Upper lobe of left lung (tissue), 6 donors: ENCODE measurements at regions not wholly inside any gene's neighbourhood (a gene's known extent, or its start where the extent isn't known, plus 50 kb on each side); places are given as distances from the start of the nearest gene placed in this dataset.

ENCODE experiments used
- ATAC-seq, 2 donors: fragments of 200-7000 bp; cut with Tn5 transposase; one replicate each; pipeline ENCODE4 v1.9.1; 2022; ENCODE audit warnings: mild to moderate bottlenecking in 2 of 2, moderate library complexity in 2 of 2; ENCODE audit not compliant: low FRiP score in 2 of 2
- DNase-seq, 2 donors: peaks; one replicate each; pipeline ENCODE4 v3.0.0-alpha.2; 2019 to 2020
- H3K27ac ChIP-seq, 4 donors: fragments of 200-600 bp; sonication (generic); one replicate each; pipeline ENCODE4 v1.5.1; 2016 to 2019
- H3K27me3 ChIP-seq, 4 donors: fragments of 200-600 bp; sonication (generic); one replicate each; pipeline ENCODE4 v1.5.1; 2017 to 2019
- H3K36me3 ChIP-seq, 4 donors: fragments of 200-600 bp; sonication (generic); one replicate each; pipeline ENCODE4 v1.5.1; 2016 to 2019
- H3K4me1 ChIP-seq, 4 donors: fragments of 200-600 bp; sonication (generic); one replicate each; pipeline ENCODE4 v1.5.1; 2018 to 2019
- H3K4me3 ChIP-seq, 4 donors: fragments of 200-600 bp; sonication (generic); one replicate each; pipeline ENCODE4 v1.5.1; 2017 to 2019; ENCODE audit warnings: mild to moderate bottlenecking in 2 of 4, moderate library complexity in 1 of 4
- H3K9me3 ChIP-seq, 4 donors: fragments of 200-600 bp; sonication (generic); one replicate each; pipeline ENCODE4 v1.5.1; 2018 to 2019
- CTCF ChIP-seq, 6 experiments: fragments of 450-650 bp in 4 of 6; fragments of 200-600 bp in 2 of 6; sonication (generic) in 2 of 6; IDR thresholded peaks; one replicate each; pipeline ENCODE4 v1.5.1; 2016 to 2019; ENCODE audit warnings: antibody characterized with exemption in 6 of 6
- EP300 ChIP-seq, 4 donors: sonication (generic); formaldehyde crosslinking; IDR thresholded peaks; one replicate each; pipeline ENCODE4 v1.5.1; 2017; ENCODE audit warnings: antibody characterized with exemption in 4 of 4, control low read depth in 2 of 4
- POLR2A ChIP-seq, 4 donors: fragments of 450-650 bp; IDR thresholded peaks; one replicate each; pipeline ENCODE4 v1.5.1; 2016 to 2017; ENCODE audit warnings: antibody characterized with exemption in 4 of 4, mild to moderate bottlenecking in 2 of 4
- POLR2AphosphoS5 ChIP-seq, 2 donors: sonication (generic); formaldehyde crosslinking; IDR thresholded peaks; one replicate each; pipeline ENCODE4 v1.5.1; 2017; ENCODE audit warnings: antibody characterized with exemption in 2 of 2
- WGBS, 2 donors: methylation state at CpG; one replicate each; pipeline ENCODE4 v1.1.5; 2017 to 2018; 5-methylcytosine and 5-hydroxymethylcytosine counted together
- donor health status: DM: no; HTN: no; CAD: no; lungs with moderate emphysema.
- donor health status: DM: no; HTN: yes; CAD: no; lungs with severe emphysema.

- H3K4me1 ChIP-seq: peaks cover 0 to 10% (median 0%) of the 10 kb centered on the region in 4 donors
- DNase-seq (no peak), ATAC-seq (no peak)
- 71 to 83% methylated on average over 1 of the region's 1 CpG for WGBS, 2 donors
- no peak overlapping the region for H3K27ac ChIP-seq
- H3K27me3 ChIP-seq: no peaks in the 10 kb centered on the region
- no peak for TF ChIP-seq CTCF (IDR thresholded peaks at IDR 0.05)
- no peak for TF ChIP-seq POLR2AphosphoS5 (IDR thresholded peaks at IDR 0.05)
- TF ChIP-seq POLR2A (IDR thresholded peaks at IDR 0.05): no peak
- no peak for TF ChIP-seq EP300 (IDR thresholded peaks at IDR 0.05)
- no peaks in the 10 kb centered on the region for H3K9me3 ChIP-seq
- no peaks in the 10 kb centered on the region for H3K36me3 ChIP-seq
- no peak overlapping the region for H3K4me3 ChIP-seq
Observed at GRCh38 chr7:18420748-18421147, 74.8 kb upstream of the HDAC9 start.

- WGBS, 2 donors: 55 to 58% methylated on average over 4 of the region's 4 CpGs
- Histone ChIP-seq H3K9me3 (no peaks in the 10 kb centered on the region), H3K27ac (no peak overlapping the region), H3K4me3 (no peak overlapping the region), H3K36me3 (no peaks in the 10 kb centered on the region), H3K27me3 (no peaks in the 10 kb centered on the region), H3K4me1 (peaks cover 0 to 10% (median 2%) of the 10 kb centered on the region in 4 donors)
- DNase-seq: no peak
- TF ChIP-seq CTCF (IDR thresholded peaks at IDR 0.05) (no peak), EP300 (IDR thresholded peaks at IDR 0.05) (no peak), POLR2A (IDR thresholded peaks at IDR 0.05) (no peak), POLR2AphosphoS5 (IDR thresholded peaks at IDR 0.05) (no peak)
- ATAC-seq: no peak
Observed at GRCh38 chr7:18421297-18422002, 74.1 kb upstream of the HDAC9 start.

GRCh38 chr7:18425227-18425626 is 70.3 kb upstream of the HDAC9 start:
- TF ChIP-seq EP300 (IDR thresholded peaks at IDR 0.05): no peak
- no peak for TF ChIP-seq POLR2AphosphoS5 (IDR thresholded peaks at IDR 0.05)
- TF ChIP-seq CTCF (IDR thresholded peaks at IDR 0.05): no peak
- TF ChIP-seq POLR2A (IDR thresholded peaks at IDR 0.05): no peak
- Histone ChIP-seq H3K4me1 (peaks cover 0 to 17% (median 5%) of the 10 kb centered on the region in 4 donors), H3K4me3 (no peak overlapping the region), H3K27ac (no peak overlapping the region), H3K27me3 (no peaks in the 10 kb centered on the region), H3K36me3 (no peaks in the 10 kb centered on the region), H3K9me3 (no peaks in the 10 kb centered on the region)
- 80 to 96% methylated on average over 4 of the region's 4 CpGs for WGBS, 2 donors
- ATAC-seq (no peak), DNase-seq (no peak)

GRCh38 chr7:18425838-18426445 is 69.6 kb upstream of the HDAC9 start:
- DNase-seq (no peak), ATAC-seq (no peak)
- Histone ChIP-seq H3K4me1 (peaks cover 0 to 17% (median 5%) of the 10 kb centered on the region in 4 donors), H3K9me3 (no peaks in the 10 kb centered on the region), H3K4me3 (no peak overlapping the region), H3K36me3 (no peaks in the 10 kb centered on the region), H3K27me3 (no peaks in the 10 kb centered on the region), H3K27ac (no peak overlapping the region)
- WGBS, 2 donors: 67 to 69% methylated on average over 5 of the region's 5 CpGs
- TF ChIP-seq CTCF (IDR thresholded peaks at IDR 0.05): no peak
